ENCODE measurements at regions not wholly inside any gene's neighbourhood (a gene's known extent, or its start where the extent isn't known, plus 50 kb on each side); places are given as distances from the start of the nearest gene placed in this dataset.
A peak's percentile ranks its signal among the peaks of the same experiment; 100 is the strongest.

DNA sequence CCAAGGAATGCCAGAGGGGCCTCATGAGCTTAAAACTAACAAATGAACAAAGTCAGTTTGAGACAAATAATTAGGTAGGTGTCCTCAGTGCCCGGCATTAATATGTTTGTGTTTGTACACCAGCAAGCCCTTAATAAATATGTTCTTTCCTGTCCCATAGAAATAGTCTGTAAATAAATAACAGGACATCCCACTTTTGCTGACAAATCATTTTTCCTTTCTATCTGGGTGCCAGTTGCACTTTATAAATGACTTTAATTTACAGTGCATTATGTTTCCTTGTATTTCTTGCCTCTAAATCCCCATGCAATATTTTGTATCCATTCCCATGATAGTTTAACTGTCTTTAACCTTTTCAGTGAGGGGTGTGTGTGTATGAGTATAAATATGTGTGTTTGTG is 170.3 kb downstream of the CBLN1 start:
- H3K27ac ChIP-seq, result no peak overlapping the region
- TF ChIP-seq, protein P1, sequence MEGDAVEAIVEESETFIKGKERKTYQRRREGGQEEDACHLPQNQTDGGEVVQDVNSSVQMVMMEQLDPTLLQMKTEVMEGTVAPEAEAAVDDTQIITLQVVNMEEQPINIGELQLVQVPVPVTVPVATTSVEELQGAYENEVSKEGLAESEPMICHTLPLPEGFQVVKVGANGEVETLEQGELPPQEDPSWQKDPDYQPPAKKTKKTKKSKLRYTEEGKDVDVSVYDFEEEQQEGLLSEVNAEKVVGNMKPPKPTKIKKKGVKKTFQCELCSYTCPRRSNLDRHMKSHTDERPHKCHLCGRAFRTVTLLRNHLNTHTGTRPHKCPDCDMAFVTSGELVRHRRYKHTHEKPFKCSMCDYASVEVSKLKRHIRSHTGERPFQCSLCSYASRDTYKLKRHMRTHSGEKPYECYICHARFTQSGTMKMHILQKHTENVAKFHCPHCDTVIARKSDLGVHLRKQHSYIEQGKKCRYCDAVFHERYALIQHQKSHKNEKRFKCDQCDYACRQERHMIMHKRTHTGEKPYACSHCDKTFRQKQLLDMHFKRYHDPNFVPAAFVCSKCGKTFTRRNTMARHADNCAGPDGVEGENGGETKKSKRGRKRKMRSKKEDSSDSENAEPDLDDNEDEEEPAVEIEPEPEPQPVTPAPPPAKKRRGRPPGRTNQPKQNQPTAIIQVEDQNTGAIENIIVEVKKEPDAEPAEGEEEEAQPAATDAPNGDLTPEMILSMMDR (conservative IDR thresholded peaks at IDR 0.05), result no peak

GRCh38 chr16:49108611-49109010 is 173.0 kb downstream of the CBLN1 start:
- TF ChIP-seq, protein P1 (conservative IDR thresholded peaks at IDR 0.05), result no peak
- H3K27ac ChIP-seq, result no peak overlapping the region

- TF ChIP-seq, protein P1 (conservative IDR thresholded peaks at IDR 0.05), result no peak
- no peak overlapping the region for H3K27ac ChIP-seq
These were observed 178.3 kb downstream of the CBLN1 start for GRCh38 chr16:49103298-49103697.

- TF ChIP-seq, protein P1 (conservative IDR thresholded peaks at IDR 0.05), result no peak
- H3K27ac ChIP-seq, result no peak overlapping the region
These were observed 179.6 kb downstream of the CBLN1 start for GRCh38 chr16:49101997-49102396.

DNA sequence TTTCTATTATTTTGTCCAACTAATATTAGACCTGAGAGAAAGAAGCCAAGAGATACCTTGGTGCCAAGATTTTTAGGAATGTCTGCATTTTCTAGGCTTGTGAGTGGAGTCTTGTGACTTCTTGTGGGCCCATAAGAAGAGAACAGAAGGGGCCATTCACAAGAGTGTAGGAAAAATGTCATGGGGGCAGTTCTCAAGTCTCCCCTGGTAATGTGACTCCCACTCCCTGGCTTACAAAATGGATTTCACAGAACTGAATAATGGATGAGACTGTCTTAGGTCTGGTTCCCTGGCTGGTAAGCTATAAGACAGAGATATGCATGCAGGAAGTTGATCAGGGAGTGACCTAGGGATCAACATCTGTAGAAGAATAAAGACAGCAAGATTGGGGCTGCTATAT is 181.3 kb downstream of the CBLN1 start:
- no peak overlapping the region for H3K27ac ChIP-seq
- TF ChIP-seq, protein P1 (conservative IDR thresholded peaks at IDR 0.05), result no peak

GRCh38 chr16:49097964-49098363 is 183.7 kb downstream of the CBLN1 start:
- TF ChIP-seq, protein P1 (conservative IDR thresholded peaks at IDR 0.05), result no peak

GRCh38 chr16:49096176-49096945 is 185.3 kb downstream of the CBLN1 start:
- TF ChIP-seq, protein P1 (conservative IDR thresholded peaks at IDR 0.05), result no peak
- peak overlapping the region; percentile 36 for H3K27ac ChIP-seq

More at GRCh38 chr16:49097964-49098363, 183.7 kb downstream of the CBLN1 start:
- no peak overlapping the region for H3K27ac ChIP-seq
